ENCODE measurements at regions not wholly inside any gene's neighbourhood (a gene's known extent, or its start where the extent isn't known, plus 50 kb on each side); places are given as distances from the start of the nearest gene placed in this dataset.

- no CpG with 5 or more reads among the region's 6 CpGs for WGBS (ENCODE audit: extremely low coverage, insufficient read length, low lambda C conversion rate)
- no peaks in the 10 kb centered on the region for H3K27me3 ChIP-seq (ENCODE audit: insufficient read depth, low read length)
- peaks cover 0 to 4% (median 0%) of the 10 kb centered on the region in 3 experiments; a peak in 1 of 7 replicates for H3K36me3 Mint-ChIP-seq (ENCODE audit: insufficient read depth in 1 of 3, low read depth in 3 of 3)
- H3K23ac ChIP-seq (ENCODE audit: insufficient read length, low read depth, low read length) = no peak overlapping the region
- H3K79me1 ChIP-seq (ENCODE audit: insufficient read depth, low read depth, low read length, poor library complexity, severe bottlenecking) = no peaks in the 10 kb centered on the region
- no peak overlapping the region for H4K8ac ChIP-seq (replicated peaks; ENCODE audit: insufficient read length, low read depth, low read length)
- no peak overlapping the region for H3K56ac ChIP-seq (ENCODE audit: insufficient read length, low read depth, low read length)
- no peak for DNase-seq
- no peak overlapping the region for H2AFZ ChIP-seq (ENCODE audit: low read length)
- no peak overlapping the region for H2BK120ac ChIP-seq (ENCODE audit: low read depth, low read length, poor library complexity, severe bottlenecking)
- H3K23me2 ChIP-seq (ENCODE audit: insufficient read length, low read depth, low read length, poor library complexity, severe bottlenecking) = no peaks in the 10 kb centered on the region
- H3K18ac ChIP-seq (ENCODE audit: insufficient read length, low read depth, low read length) = no peak overlapping the region
- 0 out of 7 replicates have a peak overlapping the region, but pooled peaks of 1 of the 3 experiments have one; percentile 21 for H3K27ac Mint-ChIP-seq
- H3K4ac ChIP-seq (ENCODE audit: low read depth, low read length) = no peak overlapping the region
- H4K91ac ChIP-seq (ENCODE audit: insufficient read length, low read depth, low read length) = no peak overlapping the region
- no peak overlapping the region for H3K4me3 Mint-ChIP-seq
- H4K20me1 ChIP-seq (ENCODE audit: control insufficient read depth, insufficient read depth, insufficient read length) = no peaks in the 10 kb centered on the region
- H3K27ac ChIP-seq (ENCODE audit: insufficient read length, low read depth, low read length) = no peak overlapping the region
- H3T11ph ChIP-seq (ENCODE audit: low read length) = no peak overlapping the region
- peaks cover 21 to 24% of the 10 kb centered on the region in 2 experiments for H3K4me1 Mint-ChIP-seq
- H2BK5ac ChIP-seq (ENCODE audit: insufficient read length, low read length) = no peak overlapping the region
- no peak overlapping the region for H2BK15ac ChIP-seq (ENCODE audit: low read depth, low read length)
- no peak overlapping the region for H2BK20ac ChIP-seq (ENCODE audit: low read depth, low read length, poor library complexity, severe bottlenecking)
- no peak for TF ChIP-seq CTCF (conservative IDR thresholded peaks at IDR 0.05)
- no peak overlapping the region for H3K4me2 ChIP-seq (ENCODE audit: insufficient read depth, insufficient read length, low read length)
- H3K4me1 ChIP-seq (ENCODE audit: insufficient read depth, low read length) = no peaks in the 10 kb centered on the region; the same call in 1 of the 2 replicates
- H4K5ac ChIP-seq (ENCODE audit: insufficient read length, low read depth, low read length) = no peak overlapping the region
- no peak overlapping the region for H2BK12ac ChIP-seq (ENCODE audit: insufficient read length, low read depth, low read length)
- no peaks in the 10 kb centered on the region for H3K9me3 ChIP-seq (ENCODE audit: control insufficient read depth, low read depth, low read length)
- no peaks in the 10 kb centered on the region for H3K79me2 ChIP-seq (ENCODE audit: insufficient read depth, low read length)
- H3K27me3 Mint-ChIP-seq (ENCODE audit: low read depth) = no peaks in the 10 kb centered on the region
- H3K9ac ChIP-seq (ENCODE audit: extremely low read depth, insufficient read length, low read length) = no peak overlapping the region
- no peak overlapping the region for H3K14ac ChIP-seq (ENCODE audit: insufficient read depth, low read length)
- no peak overlapping the region for H2AK5ac ChIP-seq (ENCODE audit: insufficient read length, low read length)
- H3K9me3 Mint-ChIP-seq = no peaks in the 10 kb centered on the region
Observed at GRCh38 chr9:28034242-28034641, 461.0 kb upstream of the C9orf72 start.

All from H9 (cell line).